Tibial nerve (tissue), 4 donors: ENCODE measurements at regions not wholly inside any gene's neighbourhood (a gene's known extent, or its start where the extent isn't known, plus 50 kb on each side); places are given as distances from the start of the nearest gene placed in this dataset.

ENCODE experiments used
- DNase-seq, 2 donors: peaks; one replicate each; pipeline ENCODE4 v3.0.0-alpha.2; 2019; ENCODE audit warnings: low spot score in 2 of 2
- H3K27ac ChIP-seq, 4 donors: fragments of 200-600 bp; sonication (generic) in 3 of 4; one replicate each; pipeline ENCODE4 v1.5.1; 2017 to 2019; ENCODE audit warnings: mild to moderate bottlenecking in 1 of 4
- H3K27me3 ChIP-seq, 2 donors: fragments of 200-600 bp; sonication (generic) in 1 of 2; one replicate each; pipeline versions ENCODE4 v1.5.1 to v1.6.0; 2017 to 2019
- H3K36me3 ChIP-seq, 3 donors: fragments of 200-600 bp; sonication (generic); one replicate each; pipeline ENCODE4 v1.5.1; 2018 to 2019
- H3K4me1 ChIP-seq, 4 donors: fragments of 200-600 bp; sonication (generic) in 3 of 4; one replicate each; pipeline ENCODE4 v1.5.1; 2017 to 2019
- H3K4me3 ChIP-seq, 4 donors: fragments of 200-600 bp; sonication (generic) in 3 of 4; one replicate each; pipeline ENCODE4 v1.5.1; 2017 to 2019; ENCODE audit warnings: mild to moderate bottlenecking in 1 of 4, moderate library complexity in 1 of 4
- H3K9me3 ChIP-seq, 4 donors: fragments of 200-600 bp; sonication (generic) in 3 of 4; one replicate each; pipeline ENCODE4 v1.5.1; 2017 to 2019
- CTCF ChIP-seq, 5 experiments: fragments of 200-600 bp in 3 of 5; fragments of 450-650 bp in 2 of 5; sonication (generic) in 3 of 5; IDR thresholded peaks; one replicate each; pipeline ENCODE4 v1.5.1; 2016 to 2019; ENCODE audit warnings: antibody characterized with exemption in 5 of 5, mild to moderate bottlenecking in 3 of 5, moderate library complexity in 2 of 5
- EP300 ChIP-seq, 2 donors: sonication (generic); formaldehyde crosslinking; IDR thresholded peaks; one replicate each; pipeline ENCODE4 v1.6.1; 2017; ENCODE audit warnings: antibody characterized with exemption in 2 of 2, mild to moderate bottlenecking in 1 of 2
- POLR2A ChIP-seq, 2 donors: fragments of 450-650 bp; IDR thresholded peaks; one replicate each; pipeline ENCODE4 v1.6.1; 2017; ENCODE audit warnings: antibody characterized with exemption in 2 of 2, mild to moderate bottlenecking in 2 of 2, moderate library complexity in 2 of 2
- WGBS, 2 donors: methylation state at CpG; one replicate each; pipeline ENCODE4 v1.1.5; 2018; 5-methylcytosine and 5-hydroxymethylcytosine counted together

GRCh38 chr18:44123743-44124142, 556.9 kb upstream of the SETBP1 start:
- WGBS, 2 donors = 95 to 100% methylated on average over 2 of the region's 2 CpGs
- TF ChIP-seq EP300 (IDR thresholded peaks at IDR 0.05) (no peak), POLR2A (IDR thresholded peaks at IDR 0.05) (no peak), CTCF (IDR thresholded peaks at IDR 0.05) (no peak)
- H3K9me3 ChIP-seq = no peaks in the 10 kb centered on the region

GRCh38 chr18:44125446-44125845, 555.2 kb upstream of the SETBP1 start:
- 84 to 89% methylated on average over 3 of the region's 3 CpGs for WGBS, 2 donors
- no peak for TF ChIP-seq POLR2A (IDR thresholded peaks at IDR 0.05)
- TF ChIP-seq CTCF (IDR thresholded peaks at IDR 0.05) = no peak
- no peak for TF ChIP-seq EP300 (IDR thresholded peaks at IDR 0.05)

More at GRCh38 chr18:44123743-44124142, 556.9 kb upstream of the SETBP1 start:
- Histone ChIP-seq H3K27me3 (no peaks in the 10 kb centered on the region), H3K27ac (no peak overlapping the region), H3K36me3 (no peaks in the 10 kb centered on the region), H3K4me1 (no peaks in the 10 kb centered on the region), H3K4me3 (no peak overlapping the region)
- DNase-seq = no peak

GRCh38 chr18:44126598-44126997, 554.1 kb upstream of the SETBP1 start:
- no peak for DNase-seq
- no peak for TF ChIP-seq CTCF (IDR thresholded peaks at IDR 0.05)
- no peak for TF ChIP-seq EP300 (IDR thresholded peaks at IDR 0.05)
- TF ChIP-seq POLR2A (IDR thresholded peaks at IDR 0.05) = no peak
- Histone ChIP-seq H3K4me1 (no peaks in the 10 kb centered on the region), H3K9me3 (no peaks in the 10 kb centered on the region), H3K36me3 (no peaks in the 10 kb centered on the region), H3K27me3 (no peaks in the 10 kb centered on the region), H3K4me3 (no peak overlapping the region), H3K27ac (no peak overlapping the region)

More at GRCh38 chr18:44125446-44125845, 555.2 kb upstream of the SETBP1 start:
- no peaks in the 10 kb centered on the region for H3K4me1 ChIP-seq
- no peaks in the 10 kb centered on the region for H3K36me3 ChIP-seq
- no peak overlapping the region for H3K4me3 ChIP-seq
- H3K9me3 ChIP-seq = no peaks in the 10 kb centered on the region
- no peak overlapping the region for H3K27ac ChIP-seq
- H3K27me3 ChIP-seq = no peaks in the 10 kb centered on the region
- DNase-seq = no peak

GRCh38 chr18:44128365-44128764, 552.3 kb upstream of the SETBP1 start:
- no peaks in the 10 kb centered on the region for H3K9me3 ChIP-seq
- DNase-seq = no peak
- no peak overlapping the region for H3K4me3 ChIP-seq
- TF ChIP-seq EP300 (IDR thresholded peaks at IDR 0.05) (no peak), CTCF (IDR thresholded peaks at IDR 0.05) (no peak), POLR2A (IDR thresholded peaks at IDR 0.05) (no peak)
- H3K36me3 ChIP-seq = no peaks in the 10 kb centered on the region
- no peak overlapping the region for H3K27ac ChIP-seq
- no peaks in the 10 kb centered on the region for H3K27me3 ChIP-seq
- H3K4me1 ChIP-seq = no peaks in the 10 kb centered on the region
- WGBS, 2 donors = 75% methylated on average over 1 of the region's 1 CpG

GRCh38 chr18:44130376-44130942, 550.2 kb upstream of the SETBP1 start:
- Histone ChIP-seq H3K27ac (no peak overlapping the region), H3K9me3 (no peaks in the 10 kb centered on the region), H3K27me3 (no peaks in the 10 kb centered on the region), H3K36me3 (no peaks in the 10 kb centered on the region), H3K4me1 (peaks cover 0 to 4% (median 0%) of the 10 kb centered on the region in 4 donors), H3K4me3 (no peak overlapping the region)
- TF ChIP-seq EP300 (IDR thresholded peaks at IDR 0.05) = no peak
- peak; percentile 20 to 47 (median 43) for TF ChIP-seq CTCF (IDR thresholded peaks at IDR 0.05)
- no peak for TF ChIP-seq POLR2A (IDR thresholded peaks at IDR 0.05)
- 62 to 66% methylated on average over 5 of the region's 5 CpGs for WGBS, 2 donors
- peak in 1 of 2 donors; percentile 12 for DNase-seq
